CD4-positive, alpha-beta T cell (primary cell): ENCODE measurements at regions not wholly inside any gene's neighbourhood (a gene's known extent, or its start where the extent isn't known, plus 50 kb on each side); places are given as distances from the start of the nearest gene placed in this dataset.

Source experiments
- ATAC-seq: fragments of 200-7000 bp; cut with Tn5 transposase; one replicate; pipeline ENCODE4 v1.10.0; 2022; ENCODE audit warnings: mild to moderate bottlenecking; ENCODE audit not compliant: poor library complexity
- CTCF ChIA-PET: fragments of 350-600 bp; sonication (Branson Sonifier 250); formaldehyde crosslinking; loops from one replicate; lab custom pipeline; 2021; ENCODE audit warnings: antibody characterized with exemption, inconsistent platforms; lab: Charles Lee
- POLR2A ChIA-PET: fragments of 350-600 bp; sonication (Branson Sonifier 250); formaldehyde crosslinking; loops from one replicate; lab custom pipeline; 2021; ENCODE audit warnings: antibody characterized with exemption, inconsistent platforms; lab: Charles Lee
- DNase-seq, 14 experiments: peaks; one replicate each; pipeline ENCODE4 v3.0.0-alpha.2; 2013 to 2020; ENCODE audit warnings: mixed read lengths in 2 of 14
- H3K27ac ChIP-seq, 2 donors: one replicate each; pipeline versions ENCODE4 v1.5.1 to v1.7.0; 2013; ENCODE audit warnings: low read length in 2 of 2, low read depth in 1 of 2, mild to moderate bottlenecking in 1 of 2
- H3K27me3 ChIP-seq, 2 experiments: 1 replicate in 1 of 2; 2 replicates in 1 of 2; pipeline versions ENCODE4 v1.6.1 to v1.7.0; 2013; ENCODE audit warnings: low read length in 2 of 2, control low read depth in 1 of 2, mild to moderate bottlenecking in 1 of 2, moderate library complexity in 1 of 2; ENCODE audit not compliant: insufficient read depth in 2 of 2, control insufficient read depth in 1 of 2
- H3K36me3 ChIP-seq: one replicate; pipeline ENCODE4 v1.6.1; 2013; ENCODE audit warnings: low read length, control low read depth; ENCODE audit not compliant: insufficient read depth
- H3K4me1 ChIP-seq: one replicate; pipeline ENCODE4 v1.6.1; 2013; ENCODE audit warnings: low read length, control low read depth; ENCODE audit not compliant: insufficient read depth
- H3K4me3 ChIP-seq: one replicate; pipeline ENCODE4 v1.5.1; 2013; ENCODE audit warnings: mild to moderate bottlenecking, low read length, moderate library complexity
- H3K9me3 ChIP-seq, 2 experiments: 1 replicate in 1 of 2; 2 replicates in 1 of 2; pipeline versions ENCODE4 v1.6.1 to v1.7.0; 2013; ENCODE audit warnings: low read length in 2 of 2, mild to moderate bottlenecking in 2 of 2, control low read depth in 1 of 2, moderate library complexity in 1 of 2; ENCODE audit not compliant: control insufficient read depth in 1 of 2, insufficient read depth in 1 of 2
- H3K27ac Mint-ChIP-seq: one replicate; pipeline ENCODE4 v1.8.0; 2020; ENCODE audit warnings: mixed read lengths
- H3K27me3 Mint-ChIP-seq: one replicate; pipeline ENCODE4 v1.8.0; 2021; ENCODE audit warnings: mixed read lengths
- H3K36me3 Mint-ChIP-seq: one replicate; pipeline ENCODE4 v1.8.0; 2021; ENCODE audit warnings: low read depth, mixed read lengths
- H3K4me1 Mint-ChIP-seq: one replicate; pipeline ENCODE4 v1.8.0; 2021; ENCODE audit warnings: low read depth, mixed read lengths
- H3K4me3 Mint-ChIP-seq: one replicate; pipeline ENCODE4 v1.8.0; 2020; ENCODE audit warnings: mild to moderate bottlenecking, mixed read lengths
- H3K9me3 Mint-ChIP-seq: one replicate; pipeline ENCODE4 v1.8.0; 2020; ENCODE audit warnings: mixed read lengths
- CTCF ChIP-seq: fragments of 200-600 bp; IDR thresholded peaks from one replicate; pipeline ENCODE4 v1.8.0; 2022; ENCODE audit warnings: antibody characterized with exemption, mild to moderate bottlenecking
- intact Hi-C, 2 experiments: fragments of 100-400 bp; cut with DNase I in 1 of 2; cut with micrococcal nuclease in 1 of 2; formaldehyde crosslinking; loops; one replicate each; pipeline versions ENCODE4 v1.15.1 to v1.9.0; 2023 to 2025; cut with DNase I, micrococcal nuclease

GRCh38 chr4:125159001-125159400 lies 155.8 kb upstream of the FAT4 start:
- no peaks in the 10 kb centered on the region for H3K4me1 Mint-ChIP-seq
- Histone ChIP-seq H3K27me3 (no peaks in the 10 kb centered on the region), H3K27ac (no peak overlapping the region), H3K4me3 (no peak overlapping the region), H3K9me3 (peaks cover 0 to 7% of the 10 kb centered on the region in 2 experiments), H3K36me3 (no peaks in the 10 kb centered on the region), H3K4me1 (no peaks in the 10 kb centered on the region)
- CTCF ChIA-PET = no interaction called here
- H3K27me3 Mint-ChIP-seq = no peaks in the 10 kb centered on the region
- H3K36me3 Mint-ChIP-seq = no peaks in the 10 kb centered on the region
- no peak for TF ChIP-seq CTCF
- no peak overlapping the region for H3K27ac Mint-ChIP-seq
- intact Hi-C loops = no loop called here
- no peak for ATAC-seq
- no peak for DNase-seq
- H3K9me3 Mint-ChIP-seq = peaks cover 11% of the 10 kb centered on the region
- H3K4me3 Mint-ChIP-seq = no peak overlapping the region
- POLR2A ChIA-PET = no interaction called here

GRCh38 chr4:125155251-125155650 lies 159.5 kb upstream of the FAT4 start:
- Mint-ChIP-seq H3K4me1 (no peaks in the 10 kb centered on the region), H3K27me3 (no peaks in the 10 kb centered on the region)
- CTCF ChIA-PET = no interaction called here

GRCh38 chr4:125140966-125141495 lies 173.7 kb upstream of the FAT4 start:
- H3K36me3 ChIP-seq = no peaks in the 10 kb centered on the region
- TF ChIP-seq CTCF = no peak
- ChIA-PET POLR2A (no interaction called here), CTCF (no interaction called here)
- no peaks in the 10 kb centered on the region for H3K4me1 ChIP-seq
- H3K27ac Mint-ChIP-seq = no peak overlapping the region
- intact Hi-C loops = no loop called here
- no peaks in the 10 kb centered on the region for H3K4me1 Mint-ChIP-seq
- H3K36me3 Mint-ChIP-seq = no peaks in the 10 kb centered on the region
- no peak overlapping the region for H3K4me3 Mint-ChIP-seq
- H3K27me3 ChIP-seq = no peaks in the 10 kb centered on the region
- no peak overlapping the region for H3K27ac ChIP-seq
- no peak overlapping the region for H3K4me3 ChIP-seq
- ATAC-seq (no peak), DNase-seq (no peak)
- peaks cover 0 to 3% of the 10 kb centered on the region in 2 experiments for H3K9me3 ChIP-seq
- H3K9me3 Mint-ChIP-seq = peaks cover 2% of the 10 kb centered on the region
- H3K27me3 Mint-ChIP-seq = no peaks in the 10 kb centered on the region

More at GRCh38 chr4:125155251-125155650, 159.5 kb upstream of the FAT4 start:
- H3K27me3 ChIP-seq = no peaks in the 10 kb centered on the region
- no peak for TF ChIP-seq CTCF
- intact Hi-C loops = no loop called here
- no peak overlapping the region for H3K27ac Mint-ChIP-seq
- DNase-seq (no peak), ATAC-seq (no peak)
- H3K4me1 ChIP-seq = no peaks in the 10 kb centered on the region
- no peak overlapping the region for H3K27ac ChIP-seq
- POLR2A ChIA-PET = no interaction called here
- H3K9me3 ChIP-seq = peaks cover 0 to 8% of the 10 kb centered on the region in 2 experiments
- no peaks in the 10 kb centered on the region for H3K36me3 ChIP-seq
- no peaks in the 10 kb centered on the region for H3K36me3 Mint-ChIP-seq
- H3K4me3 ChIP-seq = no peak overlapping the region
- H3K9me3 Mint-ChIP-seq = peaks cover 7% of the 10 kb centered on the region
- no peak overlapping the region for H3K4me3 Mint-ChIP-seq
